Suppressor macrophage treated with lipopolysaccharide for 1 hour (primary cell): ENCODE measurements at regions not wholly inside any gene's neighbourhood (a gene's known extent, or its start where the extent isn't known, plus 50 kb on each side); places are given as distances from the start of the nearest gene placed in this dataset.
"Not testable (repeated sequence)": the region's sequence is repeated elsewhere in the genome, so short reads cannot be mapped to it uniquely, and the experiment has no call there.

Source experiments
- DNase-seq, 3 donors: peaks; one replicate each; pipeline ENCODE4 v3.0.0-alpha.2; 2020 to 2022

DNA sequence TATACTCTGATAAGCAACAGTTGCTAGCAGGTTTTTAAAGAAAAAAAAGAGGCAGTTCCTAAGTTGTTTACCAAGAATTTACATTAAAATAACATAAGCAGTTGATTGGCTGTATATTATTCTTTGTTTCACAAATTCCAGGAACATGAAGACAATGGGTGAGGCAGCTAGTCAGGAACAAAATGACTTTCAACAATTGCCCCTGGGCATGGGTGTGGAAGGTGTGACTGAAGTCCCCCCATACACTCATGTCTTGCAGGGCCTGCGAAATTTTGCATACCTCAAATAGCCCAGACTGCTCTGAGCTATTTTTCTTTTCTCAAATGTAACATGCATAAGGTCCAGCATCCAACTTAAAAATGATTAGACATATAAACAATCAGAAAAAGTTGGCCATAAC lies 267.2 kb upstream of the DIO3 start:
- DNase-seq: no peak

GRCh38 chr14:101299781-101300180 lies 261.5 kb upstream of the DIO3 start:
- not testable (repeated sequence) for DNase-seq

- DNase-seq: no peak
Observed at GRCh38 chr14:101301011-101301410, 260.3 kb upstream of the DIO3 start.

- not testable (repeated sequence) for DNase-seq
Observed at GRCh38 chr14:101307162-101307561, 254.1 kb upstream of the DIO3 start.

GRCh38 chr14:101311186-101311585 lies 250.1 kb upstream of the DIO3 start:
- DNase-seq: not testable (repeated sequence)

DNA sequence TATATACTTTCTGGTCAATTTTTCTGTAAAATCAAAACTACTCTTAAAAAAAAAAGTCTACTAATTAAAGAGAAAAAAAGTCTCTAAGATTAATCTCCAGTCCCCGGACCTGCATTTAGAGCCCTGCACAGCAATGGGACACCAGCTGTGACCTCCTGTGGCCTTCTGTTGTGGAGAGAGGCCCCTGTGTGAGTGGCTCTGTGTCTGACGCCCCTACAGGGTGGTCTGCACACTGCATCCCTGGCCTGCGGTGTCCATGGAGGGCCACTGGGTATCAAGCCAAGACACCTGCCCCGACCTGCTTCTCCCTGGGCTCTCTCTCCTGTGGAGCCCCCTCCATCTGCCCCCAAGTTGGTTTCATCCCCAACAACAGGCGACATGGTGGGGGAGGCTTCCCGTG lies 248.0 kb upstream of the DIO3 start:
- DNase-seq: no peak

DNA sequence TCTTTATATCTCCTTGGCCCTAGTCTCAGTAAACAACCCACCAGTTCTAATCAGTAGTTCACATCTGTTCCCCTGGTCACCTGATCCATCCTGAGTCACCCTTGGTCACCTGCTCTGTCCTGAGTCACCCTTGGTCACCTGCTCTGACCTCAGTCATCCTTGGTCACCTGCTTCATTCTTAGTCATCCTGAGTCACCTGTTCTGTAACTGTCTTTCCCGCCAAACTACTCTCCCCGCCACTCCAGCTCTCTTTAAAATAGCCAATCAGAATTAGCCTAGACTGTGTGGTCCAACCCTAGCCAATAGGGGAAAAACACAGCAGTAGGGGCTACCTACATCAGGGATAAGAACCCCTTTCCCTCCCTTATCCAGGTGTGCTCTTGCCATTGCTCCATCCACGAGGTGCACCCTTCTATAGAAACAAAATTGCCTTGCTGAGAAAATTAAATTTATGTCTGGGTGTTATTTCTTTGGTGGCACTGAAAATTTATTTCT lies 245.4 kb upstream of the DIO3 start:
- no peak for DNase-seq

DNA sequence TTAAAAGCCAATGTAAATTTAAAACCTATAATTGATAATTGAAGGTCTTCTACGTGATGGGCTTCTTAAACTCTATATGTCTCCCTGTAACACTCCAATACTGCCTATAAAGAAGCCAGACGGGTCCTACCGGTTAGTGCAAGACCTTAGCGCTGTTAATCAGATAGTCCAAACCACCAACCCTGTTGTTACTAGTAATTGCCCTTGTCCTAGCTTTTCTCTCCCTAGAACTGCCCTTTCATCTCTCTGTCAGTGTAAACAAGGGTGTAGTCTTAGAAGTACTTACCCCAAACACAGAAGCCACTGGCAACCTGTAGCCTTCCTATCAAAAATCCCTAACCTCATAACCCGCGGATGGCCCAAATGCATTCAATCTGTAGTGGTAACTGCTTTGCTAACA lies 243.0 kb upstream of the DIO3 start:
- DNase-seq: no peak

DNA sequence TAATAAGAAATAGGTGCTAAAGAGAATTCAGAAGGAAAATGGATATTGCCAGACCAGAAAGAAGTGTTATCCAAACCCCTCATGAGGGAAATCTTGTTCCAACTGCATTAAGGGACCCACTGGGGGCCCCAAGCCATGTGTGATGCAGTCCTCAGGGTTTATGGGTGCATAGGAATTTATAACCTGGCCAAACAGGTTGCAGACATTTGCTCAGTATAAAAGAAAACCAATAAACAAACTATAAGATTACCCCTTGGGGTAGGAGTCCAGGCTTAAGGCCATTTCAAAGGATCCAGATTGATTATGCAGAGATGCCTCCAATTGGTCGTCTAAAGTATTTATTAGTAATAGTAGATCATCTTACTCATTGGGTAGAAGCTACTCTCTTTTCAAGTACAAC lies 240.9 kb upstream of the DIO3 start:
- DNase-seq: no peak

- DNase-seq: no peak
Observed at GRCh38 chr14:101322223-101322622, 239.1 kb upstream of the DIO3 start.

DNA sequence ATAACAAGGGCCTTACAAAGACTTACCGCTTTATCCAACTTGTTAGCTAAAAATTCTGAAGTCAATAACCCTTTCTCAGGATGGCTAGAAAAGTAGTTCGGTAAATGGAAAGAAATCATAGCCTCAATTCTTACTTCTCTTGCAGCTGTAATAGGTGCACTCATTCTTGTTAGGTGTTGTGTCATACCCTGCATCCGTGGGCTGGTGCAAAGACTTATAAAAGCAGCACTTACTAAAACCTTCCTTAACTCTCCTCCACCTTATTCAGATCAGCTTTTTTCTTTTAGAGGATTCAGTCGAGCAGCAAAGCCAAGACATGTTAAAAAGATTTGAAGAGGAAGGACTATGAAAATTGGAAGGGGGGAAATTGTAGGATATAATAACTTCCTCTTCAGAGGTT lies 238.2 kb upstream of the DIO3 start:
- DNase-seq: no peak

GRCh38 chr14:101323614-101324235 lies 237.6 kb upstream of the DIO3 start:
- not testable (repeated sequence) for DNase-seq

- DNase-seq: no peak
Observed at GRCh38 chr14:101325319-101325718, 236.0 kb upstream of the DIO3 start.

DNA sequence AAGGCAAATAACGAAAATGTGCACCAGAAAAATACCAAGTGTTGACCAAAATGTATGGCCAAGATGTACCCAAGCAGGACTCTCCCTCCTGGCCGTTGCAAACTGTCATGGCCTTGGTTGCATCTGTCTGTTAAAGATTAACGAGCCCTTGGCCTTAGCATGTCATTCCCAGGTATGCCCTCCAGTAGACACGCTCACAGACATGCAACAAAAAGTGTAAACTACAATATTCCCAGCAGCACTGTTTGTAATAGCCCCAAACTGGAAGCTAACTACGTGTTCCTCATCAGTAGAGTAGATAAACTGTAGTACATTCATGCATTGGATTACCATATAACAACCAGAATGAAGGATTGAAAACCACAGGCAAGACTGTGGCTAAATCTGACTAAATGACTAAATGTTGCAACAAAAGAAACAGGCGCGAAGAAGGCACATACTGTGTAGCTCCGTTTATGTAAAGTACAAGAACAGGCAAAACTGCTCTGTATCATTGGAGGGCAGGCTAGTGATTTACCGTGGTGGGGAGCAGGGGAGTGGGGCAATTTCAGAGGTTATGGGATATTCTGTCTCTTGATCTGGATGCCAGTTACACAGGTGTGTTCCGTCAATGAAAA lies 232.8 kb upstream of the DIO3 start:
- DNase-seq: no peak

GRCh38 chr14:101330416-101331140 lies 230.7 kb upstream of the DIO3 start:
- no peak for DNase-seq

DNA sequence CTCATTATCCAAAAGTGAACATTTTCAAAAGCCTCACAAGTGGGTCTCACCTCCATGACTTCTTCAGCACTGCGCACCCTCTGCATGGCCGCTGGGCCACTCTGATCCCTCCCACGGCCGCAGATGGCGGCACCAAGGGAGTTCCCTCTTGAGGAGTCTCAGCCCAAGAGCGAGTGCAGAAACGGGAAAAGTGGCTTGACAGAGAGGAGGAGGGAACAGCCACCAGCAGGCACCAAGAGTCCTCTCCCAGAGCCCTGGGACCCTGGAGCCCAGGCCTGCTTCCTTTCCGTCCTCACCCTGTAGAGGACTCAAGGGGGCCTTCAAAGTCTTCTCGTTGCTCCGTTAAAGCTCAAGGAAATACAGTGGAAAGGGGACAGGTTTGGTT lies 230.2 kb upstream of the DIO3 start:
- no peak for DNase-seq

DNA sequence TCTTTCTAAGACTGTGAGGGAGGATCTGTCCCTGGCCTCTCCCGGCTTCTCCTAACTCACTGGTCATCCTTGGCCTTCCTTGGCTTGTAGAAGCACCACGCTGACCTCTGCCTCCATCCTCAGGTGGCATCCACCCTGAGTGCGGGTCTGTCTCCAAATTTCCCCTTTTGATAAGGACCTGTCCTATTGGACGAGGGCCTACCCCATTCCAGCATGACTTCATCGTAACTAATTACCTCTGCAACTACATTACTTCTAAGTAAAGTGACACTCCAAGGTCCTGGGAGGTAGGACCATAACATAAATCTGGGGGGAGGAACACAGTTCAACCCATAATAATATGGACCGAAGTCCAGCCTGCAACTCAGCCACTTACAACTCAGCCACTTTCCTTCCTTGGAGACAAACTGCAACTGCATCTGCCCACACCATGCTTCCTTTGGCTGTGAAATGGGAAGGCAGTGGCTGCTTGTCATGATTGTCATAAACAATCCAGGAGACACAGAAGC lies 229.6 kb upstream of the DIO3 start:
- no peak for DNase-seq

DNA sequence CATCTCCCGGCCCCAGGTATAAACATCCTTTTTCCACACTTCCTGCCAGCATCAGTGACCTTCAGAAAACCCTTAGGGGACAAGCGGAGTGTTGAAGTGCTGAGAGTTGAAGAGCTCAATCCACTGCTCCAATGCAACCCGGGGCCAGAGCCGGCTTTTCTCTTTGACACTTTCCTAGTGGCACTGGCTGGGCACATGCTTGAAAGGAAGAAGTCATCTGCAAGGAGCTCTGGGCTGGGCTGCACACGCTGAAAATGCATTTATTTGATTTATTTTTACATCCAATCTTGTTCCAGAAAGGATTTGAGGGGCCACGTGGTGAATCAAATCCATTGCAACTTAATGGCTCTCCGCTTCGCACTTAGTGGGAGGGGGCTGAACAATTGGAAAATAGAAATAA lies 229.0 kb upstream of the DIO3 start:
- no peak for DNase-seq

DNA sequence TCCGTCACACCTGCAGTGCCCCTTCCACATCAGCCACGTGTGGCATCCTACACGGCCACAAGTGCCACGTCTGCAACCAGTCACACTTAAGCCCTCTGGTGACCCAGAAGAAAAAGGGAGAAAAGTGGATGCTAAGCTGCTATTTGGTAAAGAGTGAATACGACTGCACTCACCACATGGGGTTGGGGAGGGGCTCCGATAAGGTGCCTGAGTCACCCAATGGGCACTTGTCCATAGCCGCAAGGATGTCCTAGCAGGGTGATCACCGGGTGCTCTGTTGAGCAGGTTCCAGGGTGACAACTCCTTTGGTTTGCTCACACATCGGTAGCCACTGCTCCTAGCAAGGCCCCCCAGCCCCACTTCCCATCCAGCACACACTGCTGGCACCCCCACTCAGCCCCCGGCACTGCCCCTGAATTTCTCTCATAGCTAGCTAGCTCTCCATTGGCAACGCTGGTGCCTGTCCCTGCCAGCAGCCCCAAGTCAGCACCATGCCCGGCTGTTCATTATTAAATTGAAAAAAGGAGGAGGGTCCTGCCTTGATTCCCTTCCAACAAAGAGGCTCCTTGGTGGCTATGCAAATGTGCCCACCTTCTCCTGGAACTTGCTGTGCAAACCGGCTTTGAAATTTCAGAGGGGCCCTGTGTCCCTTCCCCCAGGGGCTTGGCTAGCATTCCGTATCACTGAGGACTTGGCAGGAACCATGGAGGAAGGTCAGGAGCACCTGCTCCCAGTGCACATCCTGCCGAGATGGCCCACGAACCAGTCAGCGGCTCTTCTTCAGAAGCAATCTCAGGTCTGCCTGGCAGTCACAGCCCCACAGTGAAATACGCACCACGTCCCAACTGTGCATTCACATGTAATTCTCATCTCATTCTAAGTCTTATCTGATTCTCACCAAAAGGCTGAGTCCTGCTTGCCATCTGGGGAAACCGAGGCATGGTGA lies 227.7 kb upstream of the DIO3 start:
- DNase-seq: no peak

DNA sequence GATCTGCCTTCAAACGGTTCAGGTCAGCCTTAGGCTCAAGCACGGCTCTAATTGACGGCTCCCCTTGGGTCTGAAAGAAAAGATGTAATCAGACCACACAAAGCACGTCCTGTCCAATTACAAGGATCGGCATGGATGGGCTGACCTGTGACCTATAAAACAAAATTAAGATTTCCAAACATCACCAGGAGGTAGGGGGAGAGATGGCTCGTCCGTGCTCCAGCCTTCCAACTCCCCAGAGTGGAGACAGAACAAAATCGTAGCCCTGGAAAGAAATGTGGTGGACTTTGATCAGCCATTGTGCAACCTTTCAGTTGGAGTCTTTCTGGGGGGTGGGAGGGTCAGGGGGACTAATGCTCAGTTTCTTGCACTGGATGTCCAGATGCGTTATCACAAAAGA lies 226.6 kb upstream of the DIO3 start:
- DNase-seq: no peak

DNA sequence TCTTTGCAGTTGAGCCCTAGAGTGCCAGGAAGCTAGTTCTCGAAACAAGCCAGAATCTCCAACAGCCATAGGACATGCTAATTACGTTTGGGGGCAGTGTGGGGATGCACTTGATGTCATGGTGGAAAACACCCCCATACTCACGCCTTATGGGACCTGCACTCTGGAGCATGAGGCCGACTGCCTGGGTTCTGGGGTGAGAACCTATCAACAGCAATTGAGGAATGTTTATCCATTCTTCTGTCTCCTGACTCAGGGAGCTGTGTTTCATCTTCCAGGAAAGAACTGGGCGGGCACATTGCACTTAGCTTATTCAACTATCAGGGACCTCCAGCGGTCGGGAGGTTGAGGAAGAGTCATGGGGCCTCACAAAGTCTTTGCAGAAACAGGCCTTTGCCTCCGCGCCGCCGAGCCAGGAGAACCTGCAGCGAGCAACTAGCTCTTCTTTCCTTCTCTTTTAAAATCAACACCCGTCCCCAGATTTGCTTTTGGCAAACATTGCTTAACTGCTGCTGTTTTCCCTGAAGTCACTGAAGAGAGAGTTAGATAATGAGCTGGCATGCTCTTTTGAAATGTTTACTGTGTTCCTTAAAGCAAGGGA lies 226.1 kb upstream of the DIO3 start:
- no peak for DNase-seq

- no peak for DNase-seq
Observed at GRCh38 chr14:101336183-101336582, 225.1 kb upstream of the DIO3 start.
